Omental fat pad (tissue), 3 donors: ENCODE measurements at regions not wholly inside any gene's neighbourhood (a gene's known extent, or its start where the extent isn't known, plus 50 kb on each side); places are given as distances from the start of the nearest gene placed in this dataset.

ENCODE experiments used
- ATAC-seq: fragments of 150-250 bp; one replicate; pipeline ENCODE4 v1.9.1; 2016; ENCODE audit warnings: mild to moderate bottlenecking, moderate library complexity; ENCODE audit not compliant: low FRiP score
- DNase-seq: peaks from one replicate; pipeline ENCODE4 v3.0.0-alpha.2; 2019; ENCODE audit warnings: low spot score
- CTCF ChIP-seq, 3 donors: fragments of 450-650 bp; IDR thresholded peaks; one replicate each; pipeline ENCODE4 v1.5.1; 2016 to 2017; ENCODE audit warnings: antibody characterized with exemption in 3 of 3, mild to moderate bottlenecking in 3 of 3, moderate library complexity in 2 of 3

GRCh38 chr13:89936256-89936655 is 1411.2 kb upstream of the MIR17HG start:
- no peak for ATAC-seq
- no peak for DNase-seq
- TF ChIP-seq CTCF (IDR thresholded peaks at IDR 0.05) = no peak

- TF ChIP-seq CTCF (IDR thresholded peaks at IDR 0.05) = no peak
- ATAC-seq = no peak
- DNase-seq = no peak
Measured at GRCh38 chr13:89937420-89937819, 1410.1 kb upstream of the MIR17HG start.

GRCh38 chr13:89940383-89940782 is 1407.1 kb upstream of the MIR17HG start:
- no peak for TF ChIP-seq CTCF (IDR thresholded peaks at IDR 0.05)
- ATAC-seq (no peak), DNase-seq (no peak)

- DNase-seq (no peak), ATAC-seq (no peak)
- no peak for TF ChIP-seq CTCF (IDR thresholded peaks at IDR 0.05)
Measured at GRCh38 chr13:89943139-89943538, 1404.3 kb upstream of the MIR17HG start.

GRCh38 chr13:89950225-89950624 is 1397.3 kb upstream of the MIR17HG start:
- ATAC-seq (no peak), DNase-seq (no peak)
- TF ChIP-seq CTCF (IDR thresholded peaks at IDR 0.05) = no peak

GRCh38 chr13:89951341-89951740 is 1396.1 kb upstream of the MIR17HG start:
- no peak for ATAC-seq
- no peak for TF ChIP-seq CTCF (IDR thresholded peaks at IDR 0.05)
- no peak for DNase-seq

- no peak for ATAC-seq
- DNase-seq = no peak
- TF ChIP-seq CTCF (IDR thresholded peaks at IDR 0.05) = no peak
Measured at GRCh38 chr13:89953581-89953980, 1393.9 kb upstream of the MIR17HG start.
